ENCODE measurements at regions not wholly inside any gene's neighbourhood (a gene's known extent, or its start where the extent isn't known, plus 50 kb on each side); places are given as distances from the start of the nearest gene placed in this dataset.

DNA sequence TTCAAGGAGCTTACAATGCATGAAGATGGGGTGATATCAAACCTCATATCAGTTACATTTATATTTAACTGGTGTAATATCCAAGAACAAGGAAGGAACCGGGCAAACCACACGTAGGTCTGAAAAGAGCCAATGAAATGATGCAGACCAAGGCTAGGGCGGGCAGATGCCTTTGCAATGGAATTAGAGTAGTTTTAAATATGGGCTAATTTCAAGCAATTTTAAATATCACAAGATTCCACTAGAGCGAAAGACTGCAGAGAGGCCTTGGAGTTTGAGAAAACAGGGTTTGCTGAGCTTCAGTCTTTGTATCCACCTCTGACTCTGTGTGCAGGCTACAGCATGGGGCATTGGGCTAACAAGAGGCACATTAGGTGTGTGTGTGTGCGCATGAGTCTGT lies 53.9 kb upstream of the ZNF536 start:
- TF ChIP-seq CTCF (IDR thresholded peaks at IDR 0.05): no peak
- TF ChIP-seq POLR2A (IDR thresholded peaks at IDR 0.05): no peak
- no peak for TF ChIP-seq EP300 (IDR thresholded peaks at IDR 0.05)
